HL-60 (cell line): ENCODE measurements at regions not wholly inside any gene's neighbourhood (a gene's known extent, or its start where the extent isn't known, plus 50 kb on each side); places are given as distances from the start of the nearest gene placed in this dataset.

Source experiments
- DNase-seq, 2 experiments: peaks; one replicate each; pipeline ENCODE4 v3.0.0-alpha.2; 2010 to 2020; ENCODE audit warnings: low read depth in 1 of 2, low spot score in 1 of 2
- H3K27ac ChIP-seq: fragments of 250-450 bp; sonication (Bioruptor Pico); replicated peaks from 2 replicates; pipeline ENCODE4 v1.5.1; 2020; ENCODE audit warnings: mild to moderate bottlenecking, moderate library complexity
- H3K27me3 ChIP-seq: fragments of 250-450 bp; sonication (Bioruptor Pico); 2 replicates; pipeline ENCODE4 v1.5.1; 2021; ENCODE audit warnings: mild to moderate bottlenecking, moderate library complexity; ENCODE audit not compliant: insufficient read depth, poor library complexity, severe bottlenecking
- H3K4me3 ChIP-seq: replicated peaks from 2 replicates; pipeline ENCODE4 v1.5.1; 2011; ENCODE audit warnings: mild to moderate bottlenecking, control low read depth, low read length; ENCODE audit not compliant: insufficient read depth
- CTCF ChIP-seq: IDR thresholded peaks from one replicate; pipeline ENCODE4 v1.5.1; 2011; ENCODE audit warnings: low read length, control low read depth, inconsistent platforms; ENCODE audit not compliant: insufficient read depth
- GABPA ChIP-seq: IDR thresholded peaks from 2 replicates; pipeline ENCODE4 v1.6.1; 2012; ENCODE audit warnings: low read depth
- POLR2AphosphoS5 ChIP-seq: IDR thresholded peaks from 2 replicates; pipeline ENCODE4 v1.6.1; 2012; ENCODE audit warnings: low read depth
- REST ChIP-seq: IDR thresholded peaks from 2 replicates; pipeline ENCODE4 v1.6.1; 2012; ENCODE audit warnings: low read depth; ENCODE audit not compliant: insufficient replicate concordance
- SPI1 ChIP-seq: IDR thresholded peaks from 2 replicates; pipeline ENCODE4 v1.6.1; 2012; ENCODE audit warnings: low read depth, mild to moderate bottlenecking, borderline replicate concordance

GRCh38 chr3:21892104-21892503 is 141.1 kb upstream of the ZNF385D start:
- no peak for DNase-seq
- Histone ChIP-seq H3K27me3 (no peaks in the 10 kb centered on the region), H3K4me3 (no peak overlapping the region), H3K27ac (no peak overlapping the region)
- TF ChIP-seq CTCF (no peak), REST (no peak), SPI1 (no peak), POLR2AphosphoS5 (no peak), GABPA (no peak)

GRCh38 chr3:21893242-21893641 is 142.2 kb upstream of the ZNF385D start:
- H3K27ac ChIP-seq, result no peak overlapping the region
- no peaks in the 10 kb centered on the region for H3K27me3 ChIP-seq
- H3K4me3 ChIP-seq, result no peak overlapping the region
- no peak for TF ChIP-seq GABPA
- TF ChIP-seq REST, result no peak
- no peak for TF ChIP-seq CTCF
- TF ChIP-seq SPI1, result no peak
- no peak for TF ChIP-seq POLR2AphosphoS5
- DNase-seq, result no peak

GRCh38 chr3:21894459-21895340 is 143.7 kb upstream of the ZNF385D start:
- no peak overlapping the region for H3K27ac ChIP-seq
- no peak for DNase-seq
- no peaks in the 10 kb centered on the region for H3K27me3 ChIP-seq
- TF ChIP-seq SPI1, result no peak
- TF ChIP-seq REST, result no peak
- TF ChIP-seq GABPA, result no peak
- TF ChIP-seq POLR2AphosphoS5, result no peak
- no peak for TF ChIP-seq CTCF
- H3K4me3 ChIP-seq, result no peak overlapping the region
